HCT116 (cell line): ENCODE measurements at regions not wholly inside any gene's neighbourhood (a gene's known extent, or its start where the extent isn't known, plus 50 kb on each side); places are given as distances from the start of the nearest gene placed in this dataset.

Experiments
- TF ChIP-seq, protein P1 (sequence below): IDR thresholded peaks from 2 replicates; pipeline ENCODE4 v1.6.1; 2012
- TF ChIP-seq, protein P2 (sequence below), 3 experiments: fragments of 200-600 bp in 1 of 3; sonication (generic) in 1 of 3; IDR thresholded peaks in 2 of 3; conservative IDR thresholded peaks in 1 of 3; 2 replicates each; pipeline ENCODE4 v1.5.1; 2012 to 2017; ENCODE audit warnings: low read depth in 2 of 3, low read length in 2 of 3, antibody characterized with exemption in 1 of 3, borderline replicate concordance in 1 of 3, control low read depth in 1 of 3, mild to moderate bottlenecking in 1 of 3, mixed read lengths in 1 of 3, mixed run types in 1 of 3, moderate library complexity in 1 of 3; ENCODE audit not compliant: insufficient read depth in 1 of 3

DNA sequence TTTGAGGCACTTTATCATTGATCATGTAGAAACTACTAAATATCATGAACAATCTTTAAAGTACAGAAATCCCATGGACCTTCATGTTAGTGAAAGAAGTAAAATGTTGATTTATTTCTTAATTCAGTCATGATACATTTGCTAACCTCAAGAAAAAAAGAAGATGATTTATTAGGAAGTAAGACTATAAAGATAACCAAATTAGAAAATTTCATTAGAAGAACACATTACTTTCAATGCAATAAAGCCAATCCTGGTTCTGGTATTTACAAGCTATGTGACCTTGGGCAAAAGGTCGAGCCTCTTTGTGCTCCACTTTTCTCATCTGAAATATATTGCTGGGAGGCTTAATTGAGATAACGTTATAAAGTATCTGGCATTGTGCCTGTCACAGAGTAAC lies 365.0 kb downstream of the KIF20B start:
- TF ChIP-seq, protein P1, sequence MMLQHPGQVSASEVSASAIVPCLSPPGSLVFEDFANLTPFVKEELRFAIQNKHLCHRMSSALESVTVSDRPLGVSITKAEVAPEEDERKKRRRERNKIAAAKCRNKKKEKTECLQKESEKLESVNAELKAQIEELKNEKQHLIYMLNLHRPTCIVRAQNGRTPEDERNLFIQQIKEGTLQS: no peak
- TF ChIP-seq, protein P2, sequence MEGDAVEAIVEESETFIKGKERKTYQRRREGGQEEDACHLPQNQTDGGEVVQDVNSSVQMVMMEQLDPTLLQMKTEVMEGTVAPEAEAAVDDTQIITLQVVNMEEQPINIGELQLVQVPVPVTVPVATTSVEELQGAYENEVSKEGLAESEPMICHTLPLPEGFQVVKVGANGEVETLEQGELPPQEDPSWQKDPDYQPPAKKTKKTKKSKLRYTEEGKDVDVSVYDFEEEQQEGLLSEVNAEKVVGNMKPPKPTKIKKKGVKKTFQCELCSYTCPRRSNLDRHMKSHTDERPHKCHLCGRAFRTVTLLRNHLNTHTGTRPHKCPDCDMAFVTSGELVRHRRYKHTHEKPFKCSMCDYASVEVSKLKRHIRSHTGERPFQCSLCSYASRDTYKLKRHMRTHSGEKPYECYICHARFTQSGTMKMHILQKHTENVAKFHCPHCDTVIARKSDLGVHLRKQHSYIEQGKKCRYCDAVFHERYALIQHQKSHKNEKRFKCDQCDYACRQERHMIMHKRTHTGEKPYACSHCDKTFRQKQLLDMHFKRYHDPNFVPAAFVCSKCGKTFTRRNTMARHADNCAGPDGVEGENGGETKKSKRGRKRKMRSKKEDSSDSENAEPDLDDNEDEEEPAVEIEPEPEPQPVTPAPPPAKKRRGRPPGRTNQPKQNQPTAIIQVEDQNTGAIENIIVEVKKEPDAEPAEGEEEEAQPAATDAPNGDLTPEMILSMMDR (IDR thresholded peaks at IDR 0.05 in 2 of 3, conservative IDR thresholded peaks at IDR 0.05 in 1 of 3; ENCODE audit: borderline replicate concordance in 1 of 3, insufficient read depth in 1 of 3, low read depth in 2 of 3, low read length in 2 of 3): no peak
